ENCODE measurements at regions not wholly inside any gene's neighbourhood (a gene's known extent, or its start where the extent isn't known, plus 50 kb on each side); places are given as distances from the start of the nearest gene placed in this dataset.

DNA sequence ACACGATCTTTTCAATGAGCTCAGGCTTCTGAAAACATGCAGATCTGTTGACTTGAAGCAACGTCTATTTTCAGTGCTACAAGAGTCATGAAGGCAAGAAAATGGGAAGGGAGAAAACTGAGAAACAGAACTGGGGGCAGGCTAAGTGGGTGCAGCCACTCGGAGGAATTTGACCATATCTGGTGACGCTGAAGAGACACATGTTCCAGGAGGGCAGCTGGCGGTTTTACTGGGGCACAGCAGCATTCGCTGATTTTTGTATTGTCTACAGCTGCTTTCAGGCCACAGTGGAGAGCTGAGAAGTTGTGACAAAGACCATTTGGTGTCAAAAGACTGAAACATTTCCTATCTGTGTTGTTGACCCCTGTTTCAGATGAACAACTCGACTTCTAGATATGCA, 103.0 kb upstream of the ELAC2 start:
- ChIA-PET CTCF (no interaction called here), POLR2A (no interaction called here)
- H3K27ac Mint-ChIP-seq = no peak overlapping the region
- Histone ChIP-seq H3K36me3 (replicated peaks in 1 of 2; ENCODE audit: control extremely low read depth in 1 of 2, control insufficient read depth in 1 of 2, extremely low read depth in 1 of 2, insufficient read depth in 2 of 2, low read length in 1 of 2) (no peaks in the 10 kb centered on the region), H3K4me2 (replicated peaks; ENCODE audit: low read depth, low read length, poor library complexity, severe bottlenecking) (no peak overlapping the region), H3K4me1 (ENCODE audit: control insufficient read depth in 2 of 2, insufficient read depth in 2 of 2, low read length in 2 of 2) (no peaks in the 10 kb centered on the region), H4K20me1 (ENCODE audit: control insufficient read depth, insufficient read depth, low read length, poor library complexity, severe bottlenecking) (no peaks in the 10 kb centered on the region), H3K4me3 (ENCODE audit: control extremely low read depth in 1 of 5, extremely low read depth in 1 of 5, insufficient read depth in 1 of 5, low read depth in 2 of 5, low read length in 4 of 5) (no peak overlapping the region), H3K27me3 (replicated peaks in 1 of 4; ENCODE audit: control extremely low read depth in 1 of 4, control insufficient read depth in 3 of 4, insufficient read depth in 4 of 4, low read length in 3 of 4) (no peaks in the 10 kb centered on the region), H2AFZ (ENCODE audit: insufficient read depth, low read depth, low read length, poor library complexity, severe bottlenecking) (no peak overlapping the region), H3K9ac (ENCODE audit: low read length) (no peak overlapping the region), H3K79me2 (ENCODE audit: control insufficient read depth, insufficient read depth, low read length) (no peaks in the 10 kb centered on the region), H3K27ac (ENCODE audit: low read length in 2 of 2) (no peak overlapping the region), H3K9me3 (ENCODE audit: control extremely low read depth in 1 of 3, control insufficient read depth in 2 of 3, insufficient read depth in 1 of 3, low read length in 2 of 3) (no peaks in the 10 kb centered on the region)
- no peaks in the 10 kb centered on the region for H3K9me3 Mint-ChIP-seq (ENCODE audit: insufficient read depth)
- no peaks in the 10 kb centered on the region for H3K27me3 Mint-ChIP-seq
- H3K4me3 Mint-ChIP-seq = no peak overlapping the region
- intact Hi-C loops (cut with micrococcal nuclease) = no loop called here
- WGBS (ENCODE audit: insufficient coverage) = 87% methylated on average over 6 of the region's 7 CpGs
- ATAC-seq (ENCODE audit: low read depth) (no peak), DNase-seq (no peak)
- H3K4me1 Mint-ChIP-seq = no peaks in the 10 kb centered on the region
- TF ChIP-seq, protein P1, sequence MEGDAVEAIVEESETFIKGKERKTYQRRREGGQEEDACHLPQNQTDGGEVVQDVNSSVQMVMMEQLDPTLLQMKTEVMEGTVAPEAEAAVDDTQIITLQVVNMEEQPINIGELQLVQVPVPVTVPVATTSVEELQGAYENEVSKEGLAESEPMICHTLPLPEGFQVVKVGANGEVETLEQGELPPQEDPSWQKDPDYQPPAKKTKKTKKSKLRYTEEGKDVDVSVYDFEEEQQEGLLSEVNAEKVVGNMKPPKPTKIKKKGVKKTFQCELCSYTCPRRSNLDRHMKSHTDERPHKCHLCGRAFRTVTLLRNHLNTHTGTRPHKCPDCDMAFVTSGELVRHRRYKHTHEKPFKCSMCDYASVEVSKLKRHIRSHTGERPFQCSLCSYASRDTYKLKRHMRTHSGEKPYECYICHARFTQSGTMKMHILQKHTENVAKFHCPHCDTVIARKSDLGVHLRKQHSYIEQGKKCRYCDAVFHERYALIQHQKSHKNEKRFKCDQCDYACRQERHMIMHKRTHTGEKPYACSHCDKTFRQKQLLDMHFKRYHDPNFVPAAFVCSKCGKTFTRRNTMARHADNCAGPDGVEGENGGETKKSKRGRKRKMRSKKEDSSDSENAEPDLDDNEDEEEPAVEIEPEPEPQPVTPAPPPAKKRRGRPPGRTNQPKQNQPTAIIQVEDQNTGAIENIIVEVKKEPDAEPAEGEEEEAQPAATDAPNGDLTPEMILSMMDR (IDR thresholded peaks at IDR 0.05) = no peak
- no peak for TF ChIP-seq EZH2 (IDR thresholded peaks at IDR 0.05; ENCODE audit: borderline replicate concordance, insufficient read depth, low read depth, low read length, poor library complexity, severe bottlenecking)

DNA sequence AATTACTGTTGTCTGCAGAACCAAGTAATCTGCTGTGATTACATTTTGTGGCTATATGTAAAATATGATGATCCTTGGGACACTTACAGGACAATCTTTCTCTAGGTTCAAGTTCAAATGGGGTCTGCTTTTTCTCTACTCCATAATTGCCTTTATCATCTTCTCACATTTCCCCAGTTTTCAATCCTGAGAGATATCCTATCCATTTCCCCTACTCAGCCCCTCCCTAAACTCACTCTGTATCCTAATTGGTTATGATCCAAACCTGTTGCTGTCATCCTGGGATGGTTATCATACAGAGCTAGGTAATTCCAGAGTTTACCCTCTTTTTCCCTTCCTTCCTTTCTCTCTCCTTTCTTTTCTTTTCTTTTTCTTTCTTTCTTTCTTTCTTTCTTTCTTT, 100.5 kb upstream of the ELAC2 start:
- Histone ChIP-seq H3K4me3 (ENCODE audit: control extremely low read depth in 1 of 5, extremely low read depth in 1 of 5, insufficient read depth in 1 of 5, low read depth in 2 of 5, low read length in 4 of 5) (no peak overlapping the region), H2AFZ (ENCODE audit: insufficient read depth, low read depth, low read length, poor library complexity, severe bottlenecking) (no peak overlapping the region), H4K20me1 (ENCODE audit: control insufficient read depth, insufficient read depth, low read length, poor library complexity, severe bottlenecking) (no peaks in the 10 kb centered on the region), H3K27me3 (replicated peaks in 1 of 4; ENCODE audit: control extremely low read depth in 1 of 4, control insufficient read depth in 3 of 4, insufficient read depth in 4 of 4, low read length in 3 of 4) (no peaks in the 10 kb centered on the region), H3K79me2 (ENCODE audit: control insufficient read depth, insufficient read depth, low read length) (no peaks in the 10 kb centered on the region), H3K4me2 (replicated peaks; ENCODE audit: low read depth, low read length, poor library complexity, severe bottlenecking) (no peak overlapping the region), H3K9ac (ENCODE audit: low read length) (no peak overlapping the region), H3K4me1 (ENCODE audit: control insufficient read depth in 2 of 2, insufficient read depth in 2 of 2, low read length in 2 of 2) (peaks cover 0 to 3% of the 10 kb centered on the region in 2 donors), H3K27ac (ENCODE audit: low read length in 2 of 2) (no peak overlapping the region), H3K36me3 (replicated peaks in 1 of 2; ENCODE audit: control extremely low read depth in 1 of 2, control insufficient read depth in 1 of 2, extremely low read depth in 1 of 2, insufficient read depth in 2 of 2, low read length in 1 of 2) (no peaks in the 10 kb centered on the region), H3K9me3 (ENCODE audit: control extremely low read depth in 1 of 3, control insufficient read depth in 2 of 3, insufficient read depth in 1 of 3, low read length in 2 of 3) (no peaks in the 10 kb centered on the region)
- Mint-ChIP-seq H3K4me3 (no peak overlapping the region), H3K9me3 (ENCODE audit: insufficient read depth) (no peaks in the 10 kb centered on the region), H3K4me1 (no peaks in the 10 kb centered on the region), H3K27ac (no peak overlapping the region), H3K27me3 (peaks cover 4% of the 10 kb centered on the region)
- no peak for TF ChIP-seq EZH2 (IDR thresholded peaks at IDR 0.05; ENCODE audit: borderline replicate concordance, insufficient read depth, low read depth, low read length, poor library complexity, severe bottlenecking)
- TF ChIP-seq, protein P1 (IDR thresholded peaks at IDR 0.05) = no peak
- ChIA-PET CTCF (no interaction called here), POLR2A (no interaction called here)
- DNase-seq (no peak), ATAC-seq (ENCODE audit: low read depth) (no peak)
- intact Hi-C loops (cut with micrococcal nuclease) = no loop called here
